ENCODE measurements at regions not wholly inside any gene's neighbourhood (a gene's known extent, or its start where the extent isn't known, plus 50 kb on each side); places are given as distances from the start of the nearest gene placed in this dataset.
"Not testable (repeated sequence)": the region's sequence is repeated elsewhere in the genome, so short reads cannot be mapped to it uniquely, and the experiment has no call there.

DNA sequence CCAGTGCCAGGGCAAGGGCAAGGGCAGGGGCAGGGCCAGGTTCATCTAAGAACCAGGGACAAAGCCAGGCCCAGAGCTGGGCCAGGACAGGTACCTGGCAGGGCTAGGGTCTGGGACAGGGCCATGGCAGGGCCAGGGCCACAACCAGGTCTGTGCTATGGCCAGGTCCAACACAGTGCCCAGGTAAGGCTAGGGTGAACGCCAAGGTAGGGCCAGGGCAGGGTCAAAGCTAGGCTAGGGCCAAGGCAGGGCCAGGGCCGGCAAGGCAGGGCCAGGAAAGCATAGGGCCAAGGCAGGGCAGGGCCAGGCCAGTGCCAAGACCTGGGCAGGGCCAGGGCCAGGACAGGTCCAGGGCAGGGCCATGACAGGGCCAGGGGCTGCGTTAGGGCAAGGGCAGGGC lies 398.7 kb downstream of the GOLGA6L6 start:
- not testable (repeated sequence) for H3K4me3 Mint-ChIP-seq

GRCh38 chr15:20142410-20142809 lies 399.2 kb downstream of the GOLGA6L6 start:
- POLR2A ChIA-PET, H3K36me3 Mint-ChIP-seq, H3K9me3 Mint-ChIP-seq, H3K27ac Mint-ChIP-seq, H3K4me1 Mint-ChIP-seq, H3K27me3 Mint-ChIP-seq, H3K4me3 Mint-ChIP-seq, ATAC-seq: not testable (repeated sequence)
- DNase-seq, result peak in 1 of 10 donors; percentile 7

More for the DNA sequence above, 398.7 kb downstream of the GOLGA6L6 start:
- H3K36me3 Mint-ChIP-seq, POLR2A ChIA-PET, ATAC-seq, H3K27ac Mint-ChIP-seq, H3K4me1 Mint-ChIP-seq, H3K9me3 Mint-ChIP-seq, H3K27me3 Mint-ChIP-seq: not testable (repeated sequence)
- DNase-seq, result peak in 1 of 10 donors; percentile 60

DNA sequence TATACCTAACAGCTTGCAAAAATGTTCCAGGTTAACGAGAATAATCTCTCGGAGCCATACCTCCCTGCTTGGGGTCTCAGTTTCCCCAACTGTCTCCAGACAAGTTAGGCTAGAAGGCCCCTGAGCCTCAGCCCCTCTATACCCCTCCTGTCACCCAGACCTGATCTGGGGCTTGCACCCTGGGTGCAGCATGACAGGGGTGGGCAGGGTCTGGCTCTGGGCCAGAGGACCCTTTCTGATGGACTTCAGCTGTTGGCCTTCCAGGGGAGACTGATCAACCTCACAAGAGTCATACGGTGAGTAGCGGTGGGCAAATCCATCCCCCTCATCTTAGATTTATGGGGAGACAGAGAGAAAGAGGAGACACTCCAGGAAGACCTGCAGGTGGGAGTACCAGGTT lies 416.9 kb downstream of the GOLGA6L6 start:
- H3K4me1 Mint-ChIP-seq, DNase-seq, H3K36me3 Mint-ChIP-seq, H3K27me3 Mint-ChIP-seq, H3K27ac Mint-ChIP-seq, POLR2A ChIA-PET, ATAC-seq, H3K9me3 Mint-ChIP-seq, H3K4me3 Mint-ChIP-seq: not testable (repeated sequence)

GRCh38 chr15:20106026-20106425 lies 435.6 kb downstream of the GOLGA6L6 start:
- ATAC-seq (no peak), DNase-seq (peak in 1 of 10 donors; percentile 46)
- no peaks in the 10 kb centered on the region for H3K4me1 Mint-ChIP-seq
- H3K9me3 Mint-ChIP-seq, result no peaks in the 10 kb centered on the region
- no peaks in the 10 kb centered on the region for H3K27me3 Mint-ChIP-seq
- H3K36me3 Mint-ChIP-seq, result no peaks in the 10 kb centered on the region
- H3K4me3 Mint-ChIP-seq, result no peak overlapping the region
- POLR2A ChIA-PET, result no interaction called here
- H3K27ac Mint-ChIP-seq, result no peak overlapping the region

DNA sequence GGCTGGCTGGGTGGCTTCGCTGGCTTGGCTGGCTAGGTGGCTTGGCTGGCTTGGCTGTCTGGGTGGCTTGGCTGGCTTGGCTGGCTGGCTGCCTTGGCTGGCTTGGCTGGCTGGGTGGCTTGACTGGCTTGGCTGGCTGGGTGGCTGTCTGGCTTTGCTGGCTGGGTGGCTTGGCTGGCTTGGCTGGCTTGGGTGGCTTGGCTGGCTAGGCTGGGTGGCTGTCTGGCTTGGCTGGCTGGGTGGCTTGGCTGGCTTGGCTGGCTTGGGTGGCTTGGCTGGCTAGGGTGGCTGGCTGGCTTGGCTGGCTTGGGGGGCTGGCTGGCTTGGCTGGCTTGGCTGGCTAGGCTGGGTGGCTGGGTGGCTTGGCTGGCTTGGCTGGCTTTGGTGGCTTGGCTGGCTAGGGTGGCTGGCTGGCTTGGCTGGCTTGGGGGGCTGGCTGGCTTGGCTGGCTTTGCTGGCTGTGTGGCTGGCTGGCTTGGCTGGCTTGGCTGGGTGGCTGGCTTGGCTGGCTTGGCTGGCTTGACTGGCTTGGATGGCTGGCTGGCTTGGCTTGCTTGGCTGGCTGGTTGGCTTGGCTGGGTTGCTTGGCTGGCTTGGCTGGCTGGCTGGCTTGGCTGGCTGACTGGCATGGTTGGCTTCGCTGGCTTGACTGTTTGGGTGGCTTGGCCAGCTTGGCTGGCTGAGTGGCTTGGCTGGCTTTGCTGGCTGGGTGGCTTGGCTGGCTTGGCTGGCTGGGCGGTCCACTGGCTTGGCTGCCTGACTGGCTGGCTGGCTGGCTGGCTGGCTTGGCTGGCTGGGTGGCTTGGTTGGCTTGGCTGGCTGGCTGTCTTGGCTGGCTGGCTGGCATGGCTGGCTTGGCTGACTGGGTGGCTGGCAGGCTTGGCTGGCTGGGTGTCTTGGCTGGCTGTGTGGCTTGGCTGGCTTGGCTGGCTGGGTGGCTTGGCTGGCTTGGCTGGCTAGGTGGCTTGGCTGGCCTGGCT lies 436.3 kb downstream of the GOLGA6L6 start:
- ATAC-seq, H3K9me3 Mint-ChIP-seq, H3K4me3 Mint-ChIP-seq, H3K27ac Mint-ChIP-seq, H3K4me1 Mint-ChIP-seq, H3K36me3 Mint-ChIP-seq, POLR2A ChIA-PET, H3K27me3 Mint-ChIP-seq: not testable (repeated sequence)
- peak in 1 of 10 donors; percentile 47 for DNase-seq

- H3K4me1 Mint-ChIP-seq, POLR2A ChIA-PET, ATAC-seq, H3K9me3 Mint-ChIP-seq, H3K4me3 Mint-ChIP-seq, H3K36me3 Mint-ChIP-seq, H3K27me3 Mint-ChIP-seq, H3K27ac Mint-ChIP-seq: not testable (repeated sequence)
- peak in 3 of 10 donors; percentile 11 to 61 (median 24) for DNase-seq
These were observed 437.0 kb downstream of the GOLGA6L6 start for GRCh38 chr15:20104551-20104950.

- H3K4me1 Mint-ChIP-seq, H3K27me3 Mint-ChIP-seq, H3K27ac Mint-ChIP-seq, H3K4me3 Mint-ChIP-seq, POLR2A ChIA-PET, H3K9me3 Mint-ChIP-seq, ATAC-seq, H3K36me3 Mint-ChIP-seq: not testable (repeated sequence)
- peak in 3 of 10 donors; percentile 6 to 61 (median 20) for DNase-seq
These were observed 438.7 kb downstream of the GOLGA6L6 start for GRCh38 chr15:20102862-20103261.

GRCh38 chr15:20102209-20102608 lies 439.4 kb downstream of the GOLGA6L6 start:
- H3K36me3 Mint-ChIP-seq, H3K9me3 Mint-ChIP-seq, H3K4me3 Mint-ChIP-seq: not testable (repeated sequence)

GRCh38 chr15:20101281-20101680 lies 440.3 kb downstream of the GOLGA6L6 start:
- H3K9me3 Mint-ChIP-seq, POLR2A ChIA-PET, H3K27ac Mint-ChIP-seq, H3K4me3 Mint-ChIP-seq, H3K36me3 Mint-ChIP-seq, H3K27me3 Mint-ChIP-seq, DNase-seq, ATAC-seq, H3K4me1 Mint-ChIP-seq: not testable (repeated sequence)

More at GRCh38 chr15:20102209-20102608, 439.4 kb downstream of the GOLGA6L6 start:
- DNase-seq, result peak in 2 of 10 donors; percentile 22 to 71
- H3K4me1 Mint-ChIP-seq, ATAC-seq, H3K27ac Mint-ChIP-seq, H3K27me3 Mint-ChIP-seq, POLR2A ChIA-PET: not testable (repeated sequence)

- H3K4me3 Mint-ChIP-seq, H3K27me3 Mint-ChIP-seq, H3K27ac Mint-ChIP-seq, DNase-seq, H3K36me3 Mint-ChIP-seq, H3K4me1 Mint-ChIP-seq, H3K9me3 Mint-ChIP-seq, ATAC-seq, POLR2A ChIA-PET: not testable (repeated sequence)
These were observed 440.9 kb downstream of the GOLGA6L6 start for GRCh38 chr15:20100604-20101270.

GRCh38 chr15:20095699-20096303 lies 445.8 kb downstream of the GOLGA6L6 start:
- H3K9me3 Mint-ChIP-seq, H3K4me3 Mint-ChIP-seq, H3K4me1 Mint-ChIP-seq, H3K27me3 Mint-ChIP-seq, POLR2A ChIA-PET, H3K27ac Mint-ChIP-seq, ATAC-seq, H3K36me3 Mint-ChIP-seq, DNase-seq: not testable (repeated sequence)

GRCh38 chr15:20089541-20089940 lies 452.1 kb downstream of the GOLGA6L6 start:
- H3K4me1 Mint-ChIP-seq, H3K36me3 Mint-ChIP-seq, H3K4me3 Mint-ChIP-seq, POLR2A ChIA-PET, H3K9me3 Mint-ChIP-seq, DNase-seq, H3K27me3 Mint-ChIP-seq, ATAC-seq, H3K27ac Mint-ChIP-seq: not testable (repeated sequence)

GRCh38 chr15:20084026-20084425 lies 457.6 kb downstream of the GOLGA6L6 start:
- DNase-seq, H3K4me3 Mint-ChIP-seq, H3K4me1 Mint-ChIP-seq, H3K27ac Mint-ChIP-seq, H3K27me3 Mint-ChIP-seq, POLR2A ChIA-PET, H3K9me3 Mint-ChIP-seq, ATAC-seq, H3K36me3 Mint-ChIP-seq: not testable (repeated sequence)
